ENCODE measurements at regions not wholly inside any gene's neighbourhood (a gene's known extent, or its start where the extent isn't known, plus 50 kb on each side); places are given as distances from the start of the nearest gene placed in this dataset.

DNA sequence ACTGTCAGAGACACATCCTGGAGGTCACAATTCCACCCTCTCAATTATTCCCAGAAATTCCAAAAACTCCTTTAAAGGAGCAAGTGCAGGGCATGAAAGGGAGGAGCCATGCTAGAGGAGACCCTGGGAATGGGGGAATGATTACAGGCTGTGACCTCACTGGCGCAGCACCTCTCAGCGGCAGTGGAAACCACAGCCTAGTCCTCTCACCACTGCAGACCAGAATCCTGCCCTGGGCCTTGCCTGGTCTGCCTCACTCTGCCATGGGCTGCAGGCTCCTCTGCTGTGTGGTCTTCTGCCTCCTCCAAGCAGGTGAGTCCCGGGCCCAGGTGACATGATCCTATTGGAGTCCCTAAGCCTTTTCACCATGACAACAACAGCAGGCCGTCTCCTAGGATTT lies 50.5 kb upstream of the PRSS58 start:
- Histone ChIP-seq H3K9ac (ENCODE audit: insufficient read depth, low read depth, low read length) (no peak overlapping the region), H4K20me1 (ENCODE audit: insufficient read depth, low read length) (no peaks in the 10 kb centered on the region), H3K4me1 (ENCODE audit: insufficient read depth, low read length) (no peaks in the 10 kb centered on the region), H3K27ac (ENCODE audit: extremely low read length, insufficient read depth, low read length) (no peak overlapping the region), H3K9me3 (ENCODE audit: low read length) (no peaks in the 10 kb centered on the region), H3K36me3 (replicated peaks in 1 of 2; ENCODE audit: control insufficient read depth in 1 of 2, insufficient read depth in 2 of 2, low read length in 2 of 2) (no peaks in the 10 kb centered on the region), H3K79me2 (ENCODE audit: insufficient read depth, low read length) (no peaks in the 10 kb centered on the region), H3K27me3 (ENCODE audit: control insufficient read depth in 1 of 2, insufficient read depth in 2 of 2, low read length in 2 of 2) (peaks cover 2 to 6% of the 10 kb centered on the region in 2 experiments; a peak in 2 of 5 replicates), H3K4me3 (replicated peaks in 1 of 3; ENCODE audit: insufficient read depth in 1 of 3, low read depth in 2 of 3, low read length in 3 of 3) (no peak overlapping the region), H2AFZ (ENCODE audit: low read length) (no peak overlapping the region), H3K4me2 (ENCODE audit: low read depth, low read length) (no peak overlapping the region)
- TF ChIP-seq SRY (CRISPR knock-in tag; IDR thresholded peaks at IDR 0.05) (no peak), ZNF660 (CRISPR knock-in tag; IDR thresholded peaks at IDR 0.05; ENCODE audit: borderline replicate concordance, low read depth) (no peak), ZNF724P (CRISPR knock-in tag; IDR thresholded peaks at IDR 0.05; ENCODE audit: borderline replicate concordance) (no peak), ZNF879 (CRISPR knock-in tag; IDR thresholded peaks at IDR 0.05) (no peak), ZNF24 (IDR thresholded peaks at IDR 0.05) (no peak), CEBPB (IDR thresholded peaks at IDR 0.05; ENCODE audit: borderline replicate concordance, low read depth, low read length) (no peak), TMF1 (CRISPR knock-in tag; IDR thresholded peaks at IDR 0.05; ENCODE audit: low read depth) (no peak)
- DNase-seq (ENCODE audit: low spot score) (no peak), FAIRE-seq (no peak), ATAC-seq (no peak)
- 80% methylated on average over 2 of the region's 4 CpGs for WGBS (ENCODE audit: low lambda C conversion rate)
- in situ Hi-C loops (cut with HindIII; ENCODE audit: extremely low pct_ligation_motif_present, low pct_unique_long_range_greater_than_20kb): no loop called here
- CTCF ChIA-PET (ENCODE audit: low intra/inter-chr PET ratio, low total read pairs): no interaction called here
- POLR2A ChIA-PET: no interaction called here
- intact Hi-C loops (cut with micrococcal nuclease; ENCODE audit: unreplicated experiment): no loop called here
- no TSS peak for BruUV-seq (replicated peaks)

Small RNA genes in the stretch of these regions (small RNA-seq; reads per million reads assigned to genes)
- gene TRBV5-2 (ENCODE audit: insufficient read depth in 2 of 3, insufficient read length in 3 of 3, low read depth in 2 of 3, low replicate concordance in 1 of 3): 0 reads per million in 3 experiments
- 0 reads per million in 3 experiments for gene TRBV8-1 (ENCODE audit: insufficient read depth in 2 of 3, insufficient read length in 3 of 3, low read depth in 2 of 3, low replicate concordance in 1 of 3)
- 0 reads per million in 3 experiments for gene TRBV8-2 (ENCODE audit: insufficient read depth in 2 of 3, insufficient read length in 3 of 3, low read depth in 2 of 3, low replicate concordance in 1 of 3)
